Hepatocyte (in vitro differentiated cells): ENCODE measurements at regions not wholly inside any gene's neighbourhood (a gene's known extent, or its start where the extent isn't known, plus 50 kb on each side); places are given as distances from the start of the nearest gene placed in this dataset.

Experiments
- CTCF ChIP-seq: fragments of 200-600 bp; sonication (generic); IDR thresholded peaks from 2 replicates; pipeline ENCODE4 v1.5.1; 2016; ENCODE audit warnings: antibody characterized with exemption, mild to moderate bottlenecking; ENCODE audit not compliant: poor library complexity
- EZH2 ChIP-seq: fragments of 200-600 bp; sonication (generic); IDR thresholded peaks from 2 replicates; pipeline ENCODE4 v1.6.1; 2016; ENCODE audit warnings: antibody characterized with exemption, mild to moderate bottlenecking, borderline replicate concordance
- EZH2phosphoT487 ChIP-seq: fragments of 200-600 bp; sonication (generic); IDR thresholded peaks from one replicate; pipeline ENCODE4 v1.6.1; 2018; ENCODE audit warnings: antibody characterized with exemption, mild to moderate bottlenecking, low read depth, moderate library complexity; ENCODE audit not compliant: unreplicated experiment, severe bottlenecking

DNA sequence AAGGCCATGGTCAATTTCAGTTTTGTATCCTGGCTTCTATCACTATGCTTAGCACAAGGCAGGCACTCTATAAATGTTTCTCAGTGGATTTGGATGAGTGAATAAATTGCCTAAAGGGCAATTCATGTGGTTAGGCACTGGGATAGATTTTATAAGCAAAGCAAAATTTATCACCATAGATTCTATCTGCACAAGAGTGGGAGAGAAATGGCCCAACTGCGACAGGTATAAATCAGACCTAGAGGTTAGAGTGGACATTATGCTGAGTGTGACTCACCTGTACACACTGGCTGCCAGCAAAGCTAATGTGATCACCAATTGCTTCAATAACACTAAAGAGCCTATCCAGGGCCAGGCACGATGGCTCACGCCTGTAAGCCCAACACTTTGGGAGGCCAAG is 514.0 kb downstream of the BUD13 start:
- no peak for TF ChIP-seq CTCF
- no peak for TF ChIP-seq EZH2phosphoT487
- no peak for TF ChIP-seq EZH2
